HG03159 (cell line): ENCODE measurements at regions not wholly inside any gene's neighbourhood (a gene's known extent, or its start where the extent isn't known, plus 50 kb on each side); places are given as distances from the start of the nearest gene placed in this dataset.
"Not testable (repeated sequence)": the region's sequence is repeated elsewhere in the genome, so short reads cannot be mapped to it uniquely, and the experiment has no call there.

ENCODE experiments used
- ATAC-seq: cut with Tn5 transposase; IDR thresholded peaks from one replicate; pipeline ENCODE4 v1.9.1; 2021; ENCODE audit warnings: mild to moderate bottlenecking, moderate library complexity; ENCODE audit not compliant: unreplicated experiment

DNA sequence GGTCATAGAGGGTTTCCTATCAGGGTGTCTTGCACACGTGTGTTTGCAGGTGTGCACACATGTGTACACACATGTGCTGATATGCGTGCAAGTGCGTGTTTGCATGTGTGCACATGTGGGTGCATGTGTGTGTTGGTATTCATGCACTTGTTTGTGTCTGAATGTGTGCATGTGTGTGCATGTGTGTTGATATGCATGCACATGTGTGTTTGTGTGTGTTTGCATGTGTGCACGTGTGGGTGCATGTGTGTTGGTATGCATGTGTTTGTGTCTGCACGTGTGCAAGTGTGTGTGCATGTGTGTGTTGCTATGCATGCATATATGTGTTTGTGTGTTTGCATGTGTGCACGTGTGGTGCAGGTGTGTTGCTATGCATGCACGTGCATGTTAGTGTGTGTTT, 150.5 kb downstream of the SOX1 start:
- no peak for ATAC-seq

DNA sequence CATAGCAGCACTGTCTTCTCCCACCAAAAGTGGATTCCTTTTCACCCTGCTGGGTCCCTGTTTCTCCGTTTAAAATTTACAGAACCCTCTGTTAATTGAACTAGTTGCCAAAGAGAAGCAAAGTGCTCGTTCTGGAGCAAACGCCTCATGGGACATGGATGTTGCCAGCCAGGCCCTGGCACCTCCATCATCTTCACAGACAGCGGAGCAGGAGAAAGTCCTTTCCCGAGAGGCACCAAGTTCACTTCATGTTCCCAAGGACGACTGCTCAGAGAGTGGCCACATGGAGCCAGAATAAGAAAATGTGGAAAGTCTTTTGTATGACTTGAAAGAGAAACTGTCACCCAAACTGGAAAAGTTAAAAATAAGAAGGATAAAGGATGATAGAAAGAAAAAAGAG, 151.5 kb downstream of the SOX1 start:
- ATAC-seq, result no peak

DNA sequence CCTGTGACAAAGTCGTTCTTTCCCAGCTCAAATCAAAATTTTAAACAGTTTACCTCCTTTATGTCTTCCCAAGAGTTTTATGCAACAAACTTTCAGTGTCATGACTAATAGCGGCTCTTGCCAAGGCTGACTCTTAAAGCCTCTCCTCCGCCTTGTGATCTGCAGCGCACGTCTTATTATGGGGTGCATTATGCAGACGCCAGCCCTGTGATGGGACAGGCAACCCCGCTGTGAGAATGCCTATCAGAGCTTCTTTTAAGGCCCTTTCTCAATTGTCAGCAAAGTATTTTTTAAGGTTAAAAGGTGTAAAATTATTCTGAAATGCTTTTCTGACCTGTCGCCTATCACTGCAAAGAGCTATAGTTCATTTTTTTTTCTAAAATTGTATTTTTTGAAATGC, 152.8 kb downstream of the SOX1 start:
- ATAC-seq, result no peak

- ATAC-seq, result no peak
Measured at GRCh38 chr13:112220296-112220875, 153.4 kb downstream of the SOX1 start.

DNA sequence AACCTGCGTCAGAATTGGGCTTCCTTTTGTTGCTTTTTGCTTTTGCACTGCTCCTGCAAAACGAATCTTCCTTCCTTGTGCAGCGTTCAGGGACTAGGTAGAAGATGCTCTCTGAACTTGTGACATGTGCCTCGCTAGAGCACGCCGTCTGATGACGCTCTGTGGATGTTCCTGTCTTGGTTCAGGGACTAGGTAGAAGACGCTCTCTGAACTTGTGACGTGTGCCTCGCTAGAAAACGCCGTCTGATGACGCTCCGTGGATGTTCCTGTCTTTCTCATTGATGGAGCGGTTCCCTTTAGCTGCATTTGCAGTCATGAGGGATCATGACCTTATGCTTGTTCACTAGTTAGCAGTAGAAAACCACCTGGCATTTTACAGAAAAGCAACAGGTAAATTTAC, 154.0 kb downstream of the SOX1 start:
- no peak for ATAC-seq

GRCh38 chr13:112222971-112223370, 153.2 kb upstream of the SPACA7 start:
- no peak for ATAC-seq

- ATAC-seq, result not testable (repeated sequence)
Measured at GRCh38 chr13:112223929-112224328, 152.2 kb upstream of the SPACA7 start.

DNA sequence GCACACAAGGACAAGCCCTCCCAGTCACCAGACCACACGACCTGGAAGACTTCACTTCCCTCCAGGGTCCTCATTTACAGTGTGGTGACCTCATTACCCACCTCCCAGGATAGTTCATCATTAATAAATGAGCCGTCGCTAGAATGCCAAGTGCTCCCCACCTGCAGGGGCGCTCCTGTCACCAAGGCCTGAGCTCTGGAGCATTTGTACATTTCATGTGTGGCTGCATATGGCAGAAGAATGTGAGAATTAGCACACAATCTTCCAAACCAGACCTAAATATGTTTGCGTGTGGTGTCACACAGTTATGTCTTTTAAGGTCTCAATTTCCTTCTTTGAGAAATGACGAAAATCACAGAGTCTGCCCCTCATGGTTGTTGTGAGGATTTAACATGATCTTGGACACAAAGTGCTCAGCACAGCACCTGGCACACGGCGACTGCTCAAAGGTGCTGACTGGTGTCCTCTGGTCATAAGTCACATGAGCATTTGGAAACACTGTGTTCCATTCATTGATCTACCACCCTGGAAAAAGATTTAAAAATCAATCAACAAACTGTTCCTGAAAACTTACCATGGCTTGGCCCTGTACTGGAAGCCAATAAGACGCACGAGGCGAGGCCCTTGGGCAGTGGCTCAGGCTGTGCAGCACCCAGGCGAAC, 150.6 kb upstream of the SPACA7 start:
- ATAC-seq, result no peak

DNA sequence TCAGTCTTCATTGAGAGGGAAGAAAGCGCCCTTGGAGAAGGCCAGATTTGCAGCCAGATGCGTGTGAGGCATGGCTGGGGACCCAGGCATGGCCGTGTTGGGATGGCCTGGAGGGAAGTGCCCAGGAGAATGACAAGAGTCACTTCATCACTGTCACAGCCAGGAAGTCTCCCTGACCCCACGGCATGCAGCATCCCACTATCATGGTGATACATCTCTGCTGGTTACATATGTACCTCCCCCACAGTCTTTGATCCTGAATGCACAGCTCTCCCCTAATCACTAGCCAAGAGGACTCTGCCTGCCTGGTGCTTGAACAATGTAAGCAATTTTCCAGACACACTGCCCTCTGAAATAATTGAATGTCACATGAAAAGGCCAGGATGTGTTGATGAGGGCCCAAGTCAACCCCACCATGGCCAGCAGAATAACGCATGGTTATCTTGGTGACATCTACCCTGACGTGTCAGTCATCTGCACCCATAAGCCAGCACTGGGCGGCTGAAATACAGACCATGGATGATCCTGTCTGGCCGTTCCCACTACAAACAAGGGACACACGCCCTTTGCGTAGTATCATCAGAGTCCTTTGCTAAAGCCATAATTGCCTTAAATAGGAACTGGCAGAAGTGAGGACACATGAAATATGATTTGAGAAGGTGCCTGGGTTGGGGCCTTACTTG, 149.7 kb upstream of the SPACA7 start:
- ATAC-seq, result no peak

DNA sequence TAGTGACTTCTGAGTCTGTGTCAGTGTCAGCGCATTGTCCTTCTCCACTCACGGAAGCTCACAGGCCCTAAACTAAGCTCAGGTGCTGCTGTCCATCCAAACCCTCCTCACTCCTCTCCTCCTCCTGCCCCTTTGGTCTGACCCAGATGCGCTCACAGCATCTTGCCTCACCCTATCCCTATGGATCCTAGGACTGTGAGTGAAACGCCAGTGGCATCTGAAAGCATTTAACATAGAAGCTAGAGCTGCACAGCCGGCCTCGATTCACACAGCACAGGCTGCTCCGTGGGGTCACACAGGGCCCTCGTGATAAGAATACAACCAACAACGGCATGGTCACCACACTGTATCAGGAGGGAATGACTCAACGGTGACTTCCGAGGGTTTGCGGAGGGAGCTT, 149.1 kb upstream of the SPACA7 start:
- ATAC-seq, result no peak

DNA sequence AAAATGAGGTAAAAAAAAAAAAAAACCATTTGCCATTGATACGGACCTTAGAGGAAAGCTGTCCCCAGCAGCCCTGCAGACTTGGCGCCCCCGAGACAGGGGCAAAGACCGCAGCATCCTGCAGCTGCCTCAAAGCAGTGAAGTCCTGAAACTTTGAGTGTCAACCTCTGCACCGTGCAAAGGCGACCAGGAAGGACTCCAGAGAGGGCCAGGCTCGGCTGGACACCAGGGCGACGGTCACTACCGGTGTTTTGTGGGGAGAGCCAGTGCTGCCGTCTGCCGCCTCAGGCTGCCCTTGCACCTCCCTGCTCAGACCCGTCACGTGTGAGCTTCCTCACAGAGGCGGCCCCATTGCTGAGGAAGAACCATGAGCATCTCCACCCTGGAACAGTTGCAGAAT, 146.7 kb upstream of the SPACA7 start:
- no peak for ATAC-seq

- no peak for ATAC-seq
Measured at GRCh38 chr13:112229992-112230872, 145.9 kb upstream of the SPACA7 start.

- ATAC-seq, result no peak
Measured at GRCh38 chr13:112231451-112232083, 144.6 kb upstream of the SPACA7 start.

DNA sequence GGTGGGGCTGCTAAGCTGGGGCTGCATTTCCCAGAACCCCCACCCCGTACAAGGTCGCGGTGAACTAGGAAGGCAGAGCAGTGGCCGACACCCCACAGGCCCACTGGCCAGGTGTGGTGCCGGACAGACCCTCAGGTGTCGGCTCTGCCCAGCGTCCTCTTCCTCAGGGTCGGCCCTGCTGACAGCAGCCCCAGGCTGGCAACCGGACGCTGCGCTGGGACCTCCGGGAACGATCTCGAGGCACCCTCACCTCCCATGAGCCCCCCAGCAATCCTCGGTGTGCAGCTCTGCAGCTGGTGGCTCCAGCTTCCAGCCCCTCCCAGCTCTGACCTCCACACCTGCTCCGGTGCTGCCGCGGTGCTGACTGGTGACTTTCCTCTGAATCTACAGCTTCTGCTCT, 142.9 kb upstream of the SPACA7 start:
- ATAC-seq, result no peak

DNA sequence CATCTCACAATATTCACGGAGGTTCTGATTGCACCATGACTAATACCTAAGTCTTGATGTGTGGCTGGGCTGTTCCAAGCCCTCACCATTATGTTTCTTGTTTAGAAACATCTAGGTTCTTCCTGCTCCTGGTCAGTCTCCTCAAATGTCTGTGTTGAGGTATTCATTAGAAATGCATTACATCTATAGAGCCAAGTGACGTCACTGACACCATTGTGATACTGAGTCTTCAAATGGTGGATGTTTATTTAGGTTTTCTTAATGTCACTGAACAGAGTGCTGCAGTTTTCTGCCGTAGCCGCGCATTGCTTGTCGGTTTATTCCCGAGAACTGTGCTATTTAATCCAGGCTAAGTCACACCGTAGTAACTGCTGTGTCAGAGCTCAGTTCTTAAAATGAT, 142.4 kb upstream of the SPACA7 start:
- ATAC-seq, result no peak

GRCh38 chr13:112234131-112234875, 141.9 kb upstream of the SPACA7 start:
- no peak for ATAC-seq

- no peak for ATAC-seq
Measured at GRCh38 chr13:112236016-112236415, 140.1 kb upstream of the SPACA7 start.

GRCh38 chr13:112236539-112237197, 139.5 kb upstream of the SPACA7 start:
- ATAC-seq, result no peak

- no peak for ATAC-seq
Measured at GRCh38 chr13:112238436-112238995, 137.6 kb upstream of the SPACA7 start.
